H1 (cell line): ENCODE measurements at regions not wholly inside any gene's neighbourhood (a gene's known extent, or its start where the extent isn't known, plus 50 kb on each side); places are given as distances from the start of the nearest gene placed in this dataset.

Experiments used
- BCL11A ChIP-seq, 2 experiments: IDR thresholded peaks; one replicate each; pipeline ENCODE4 v1.6.1; 2011; ENCODE audit warnings: low read depth in 2 of 2, low read length in 2 of 2, mild to moderate bottlenecking in 2 of 2
- HDAC2 ChIP-seq, 2 experiments: fragments of 300-600 bp in 1 of 2; sonication (generic) in 1 of 2; IDR thresholded peaks; 2 replicates each; pipeline ENCODE4 v1.6.1; 2011 to 2012; ENCODE audit warnings: low read depth in 2 of 2, low read length in 2 of 2, mild to moderate bottlenecking in 2 of 2, moderate library complexity in 2 of 2, borderline replicate concordance in 1 of 2, inconsistent platforms in 1 of 2
- NANOG ChIP-seq: IDR thresholded peaks from 2 replicates; pipeline ENCODE4 v1.6.1; 2011; ENCODE audit warnings: low read length, low read depth, mild to moderate bottlenecking, inconsistent platforms; ENCODE audit not compliant: insufficient read depth, poor library complexity, severe bottlenecking
- TEAD4 ChIP-seq: IDR thresholded peaks from 2 replicates; pipeline ENCODE4 v1.6.1; 2012; ENCODE audit warnings: low read depth, low read length, inconsistent platforms, mixed read lengths
- TF ChIP-seq, protein P1 (sequence below): fragments of 300-600 bp; sonication (generic); IDR thresholded peaks from 2 replicates; pipeline ENCODE4 v1.7.1; 2012; ENCODE audit warnings: low read length, moderate library complexity, mild to moderate bottlenecking, inconsistent platforms; ENCODE audit not compliant: insufficient replicate concordance

DNA sequence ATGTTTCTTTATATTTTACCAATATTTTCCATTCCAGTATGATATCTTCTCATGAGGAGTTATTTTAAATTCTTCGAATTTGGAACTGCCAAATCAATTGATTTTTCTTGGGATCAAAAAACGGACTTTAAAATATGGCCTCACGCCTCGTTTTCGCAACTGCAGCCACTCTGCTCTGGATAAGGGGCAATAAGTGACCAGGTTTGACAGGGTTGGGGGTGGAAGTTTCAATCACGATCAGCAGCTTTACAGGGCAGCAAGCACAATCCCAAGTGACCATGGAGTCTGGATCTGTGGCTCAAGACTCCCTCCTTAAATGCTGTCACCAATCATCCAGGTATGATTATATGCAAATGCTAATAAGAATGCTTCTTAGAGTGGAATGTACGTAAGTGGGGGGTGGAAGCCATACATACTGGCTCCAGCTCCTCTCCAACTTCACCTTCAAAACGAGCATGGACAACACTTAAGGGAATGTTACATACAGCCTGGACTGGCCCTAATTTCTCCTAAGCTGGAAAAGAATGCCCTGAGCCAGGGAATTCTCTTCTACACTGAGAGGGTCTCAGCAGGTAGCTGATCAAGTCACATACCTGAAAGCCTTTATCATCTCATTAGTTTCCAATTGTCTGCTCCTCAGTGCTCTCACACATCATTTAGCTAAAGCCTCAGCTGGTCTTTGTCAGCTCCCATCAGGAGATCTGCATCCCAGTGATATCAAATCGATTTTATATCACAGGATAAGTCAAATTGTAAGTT is 176.9 kb upstream of the DCAF8L1 start (continued):
- TF ChIP-seq, protein P1, sequence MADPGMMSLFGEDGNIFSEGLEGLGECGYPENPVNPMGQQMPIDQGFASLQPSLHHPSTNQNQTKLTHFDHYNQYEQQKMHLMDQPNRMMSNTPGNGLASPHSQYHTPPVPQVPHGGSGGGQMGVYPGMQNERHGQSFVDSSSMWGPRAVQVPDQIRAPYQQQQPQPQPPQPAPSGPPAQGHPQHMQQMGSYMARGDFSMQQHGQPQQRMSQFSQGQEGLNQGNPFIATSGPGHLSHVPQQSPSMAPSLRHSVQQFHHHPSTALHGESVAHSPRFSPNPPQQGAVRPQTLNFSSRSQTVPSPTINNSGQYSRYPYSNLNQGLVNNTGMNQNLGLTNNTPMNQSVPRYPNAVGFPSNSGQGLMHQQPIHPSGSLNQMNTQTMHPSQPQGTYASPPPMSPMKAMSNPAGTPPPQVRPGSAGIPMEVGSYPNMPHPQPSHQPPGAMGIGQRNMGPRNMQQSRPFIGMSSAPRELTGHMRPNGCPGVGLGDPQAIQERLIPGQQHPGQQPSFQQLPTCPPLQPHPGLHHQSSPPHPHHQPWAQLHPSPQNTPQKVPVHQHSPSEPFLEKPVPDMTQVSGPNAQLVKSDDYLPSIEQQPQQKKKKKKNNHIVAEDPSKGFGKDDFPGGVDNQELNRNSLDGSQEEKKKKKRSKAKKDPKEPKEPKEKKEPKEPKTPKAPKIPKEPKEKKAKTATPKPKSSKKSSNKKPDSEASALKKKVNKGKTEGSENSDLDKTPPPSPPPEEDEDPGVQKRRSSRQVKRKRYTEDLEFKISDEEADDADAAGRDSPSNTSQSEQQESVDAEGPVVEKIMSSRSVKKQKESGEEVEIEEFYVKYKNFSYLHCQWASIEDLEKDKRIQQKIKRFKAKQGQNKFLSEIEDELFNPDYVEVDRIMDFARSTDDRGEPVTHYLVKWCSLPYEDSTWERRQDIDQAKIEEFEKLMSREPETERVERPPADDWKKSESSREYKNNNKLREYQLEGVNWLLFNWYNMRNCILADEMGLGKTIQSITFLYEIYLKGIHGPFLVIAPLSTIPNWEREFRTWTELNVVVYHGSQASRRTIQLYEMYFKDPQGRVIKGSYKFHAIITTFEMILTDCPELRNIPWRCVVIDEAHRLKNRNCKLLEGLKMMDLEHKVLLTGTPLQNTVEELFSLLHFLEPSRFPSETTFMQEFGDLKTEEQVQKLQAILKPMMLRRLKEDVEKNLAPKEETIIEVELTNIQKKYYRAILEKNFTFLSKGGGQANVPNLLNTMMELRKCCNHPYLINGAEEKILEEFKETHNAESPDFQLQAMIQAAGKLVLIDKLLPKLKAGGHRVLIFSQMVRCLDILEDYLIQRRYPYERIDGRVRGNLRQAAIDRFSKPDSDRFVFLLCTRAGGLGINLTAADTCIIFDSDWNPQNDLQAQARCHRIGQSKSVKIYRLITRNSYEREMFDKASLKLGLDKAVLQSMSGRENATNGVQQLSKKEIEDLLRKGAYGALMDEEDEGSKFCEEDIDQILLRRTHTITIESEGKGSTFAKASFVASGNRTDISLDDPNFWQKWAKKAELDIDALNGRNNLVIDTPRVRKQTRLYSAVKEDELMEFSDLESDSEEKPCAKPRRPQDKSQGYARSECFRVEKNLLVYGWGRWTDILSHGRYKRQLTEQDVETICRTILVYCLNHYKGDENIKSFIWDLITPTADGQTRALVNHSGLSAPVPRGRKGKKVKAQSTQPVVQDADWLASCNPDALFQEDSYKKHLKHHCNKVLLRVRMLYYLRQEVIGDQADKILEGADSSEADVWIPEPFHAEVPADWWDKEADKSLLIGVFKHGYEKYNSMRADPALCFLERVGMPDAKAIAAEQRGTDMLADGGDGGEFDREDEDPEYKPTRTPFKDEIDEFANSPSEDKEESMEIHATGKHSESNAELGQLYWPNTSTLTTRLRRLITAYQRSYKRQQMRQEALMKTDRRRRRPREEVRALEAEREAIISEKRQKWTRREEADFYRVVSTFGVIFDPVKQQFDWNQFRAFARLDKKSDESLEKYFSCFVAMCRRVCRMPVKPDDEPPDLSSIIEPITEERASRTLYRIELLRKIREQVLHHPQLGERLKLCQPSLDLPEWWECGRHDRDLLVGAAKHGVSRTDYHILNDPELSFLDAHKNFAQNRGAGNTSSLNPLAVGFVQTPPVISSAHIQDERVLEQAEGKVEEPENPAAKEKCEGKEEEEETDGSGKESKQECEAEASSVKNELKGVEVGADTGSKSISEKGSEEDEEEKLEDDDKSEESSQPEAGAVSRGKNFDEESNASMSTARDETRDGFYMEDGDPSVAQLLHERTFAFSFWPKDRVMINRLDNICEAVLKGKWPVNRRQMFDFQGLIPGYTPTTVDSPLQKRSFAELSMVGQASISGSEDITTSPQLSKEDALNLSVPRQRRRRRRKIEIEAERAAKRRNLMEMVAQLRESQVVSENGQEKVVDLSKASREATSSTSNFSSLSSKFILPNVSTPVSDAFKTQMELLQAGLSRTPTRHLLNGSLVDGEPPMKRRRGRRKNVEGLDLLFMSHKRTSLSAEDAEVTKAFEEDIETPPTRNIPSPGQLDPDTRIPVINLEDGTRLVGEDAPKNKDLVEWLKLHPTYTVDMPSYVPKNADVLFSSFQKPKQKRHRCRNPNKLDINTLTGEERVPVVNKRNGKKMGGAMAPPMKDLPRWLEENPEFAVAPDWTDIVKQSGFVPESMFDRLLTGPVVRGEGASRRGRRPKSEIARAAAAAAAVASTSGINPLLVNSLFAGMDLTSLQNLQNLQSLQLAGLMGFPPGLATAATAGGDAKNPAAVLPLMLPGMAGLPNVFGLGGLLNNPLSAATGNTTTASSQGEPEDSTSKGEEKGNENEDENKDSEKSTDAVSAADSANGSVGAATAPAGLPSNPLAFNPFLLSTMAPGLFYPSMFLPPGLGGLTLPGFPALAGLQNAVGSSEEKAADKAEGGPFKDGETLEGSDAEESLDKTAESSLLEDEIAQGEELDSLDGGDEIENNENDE = peak; percentile 69
- TF ChIP-seq TEAD4 = peak; percentile 54; the same call in 1 of the 2 replicates
- no peak for TF ChIP-seq HDAC2 (IDR thresholded peaks at IDR 0.05; ENCODE audit: borderline replicate concordance in 1 of 2, low read depth in 2 of 2, low read length in 2 of 2)
- peak; percentile 52 for TF ChIP-seq NANOG
- peak in 1 of 2 experiments; percentile 34 for TF ChIP-seq BCL11A (IDR thresholded peaks at IDR 0.05; ENCODE audit: low read depth in 2 of 2, low read length in 2 of 2)
